ENCODE measurements at regions not wholly inside any gene's neighbourhood (a gene's known extent, or its start where the extent isn't known, plus 50 kb on each side); places are given as distances from the start of the nearest gene placed in this dataset.

DNA sequence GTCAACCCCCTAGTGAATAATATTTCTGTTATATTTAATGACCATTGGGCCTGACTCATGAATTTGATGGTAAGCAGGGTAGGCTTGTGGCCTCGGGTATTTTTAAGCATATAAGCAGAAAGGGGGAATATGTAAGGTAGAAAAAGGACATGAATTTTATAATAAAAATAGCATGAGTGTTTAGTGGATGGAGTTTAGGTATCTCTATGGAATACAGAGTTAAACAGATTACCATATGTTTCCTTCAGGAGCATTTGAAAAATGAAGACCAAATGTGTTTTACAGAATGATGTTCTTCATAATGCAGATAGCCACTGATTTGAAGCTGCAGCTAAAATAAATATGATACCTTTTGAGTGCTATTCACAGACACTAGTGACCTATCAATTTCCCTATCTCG is 191.7 kb upstream of the TSHZ2 start:
- no peaks in the 10 kb centered on the region for H3K9me3 ChIP-seq
- H3K27ac ChIP-seq = no peak overlapping the region
- H3K36me3 ChIP-seq = no peaks in the 10 kb centered on the region
- intact Hi-C loops (cut with DNase I; ENCODE audit: low total_unique reads) = no loop called here
- TF ChIP-seq POLR2AphosphoS5 (IDR thresholded peaks at IDR 0.05) = no peak
- TF ChIP-seq POLR2A (IDR thresholded peaks at IDR 0.05) = no peak
- TF ChIP-seq, protein P1, sequence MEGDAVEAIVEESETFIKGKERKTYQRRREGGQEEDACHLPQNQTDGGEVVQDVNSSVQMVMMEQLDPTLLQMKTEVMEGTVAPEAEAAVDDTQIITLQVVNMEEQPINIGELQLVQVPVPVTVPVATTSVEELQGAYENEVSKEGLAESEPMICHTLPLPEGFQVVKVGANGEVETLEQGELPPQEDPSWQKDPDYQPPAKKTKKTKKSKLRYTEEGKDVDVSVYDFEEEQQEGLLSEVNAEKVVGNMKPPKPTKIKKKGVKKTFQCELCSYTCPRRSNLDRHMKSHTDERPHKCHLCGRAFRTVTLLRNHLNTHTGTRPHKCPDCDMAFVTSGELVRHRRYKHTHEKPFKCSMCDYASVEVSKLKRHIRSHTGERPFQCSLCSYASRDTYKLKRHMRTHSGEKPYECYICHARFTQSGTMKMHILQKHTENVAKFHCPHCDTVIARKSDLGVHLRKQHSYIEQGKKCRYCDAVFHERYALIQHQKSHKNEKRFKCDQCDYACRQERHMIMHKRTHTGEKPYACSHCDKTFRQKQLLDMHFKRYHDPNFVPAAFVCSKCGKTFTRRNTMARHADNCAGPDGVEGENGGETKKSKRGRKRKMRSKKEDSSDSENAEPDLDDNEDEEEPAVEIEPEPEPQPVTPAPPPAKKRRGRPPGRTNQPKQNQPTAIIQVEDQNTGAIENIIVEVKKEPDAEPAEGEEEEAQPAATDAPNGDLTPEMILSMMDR (IDR thresholded peaks at IDR 0.05) = no peak
- TF ChIP-seq EP300 (IDR thresholded peaks at IDR 0.05; ENCODE audit: low read depth) = no peak
- 35 to 55% methylated on average over 2 of the region's 2 CpGs for WGBS, 2 donors (ENCODE audit: low coverage in 1 of 2)
- in situ Hi-C loops (cut with MboI; ENCODE audit: low pct_ligation_motif_present in 1 of 4, low pct_unique_long_range_greater_than_20kb in 1 of 4, low sequenced_read_pairs in 3 of 4) = no loop called here
- no peaks in the 10 kb centered on the region for H3K27me3 ChIP-seq
- H3K4me1 ChIP-seq = no peaks in the 10 kb centered on the region
- H3K4me3 ChIP-seq = no peak overlapping the region
- no peak for DNase-seq

DNA sequence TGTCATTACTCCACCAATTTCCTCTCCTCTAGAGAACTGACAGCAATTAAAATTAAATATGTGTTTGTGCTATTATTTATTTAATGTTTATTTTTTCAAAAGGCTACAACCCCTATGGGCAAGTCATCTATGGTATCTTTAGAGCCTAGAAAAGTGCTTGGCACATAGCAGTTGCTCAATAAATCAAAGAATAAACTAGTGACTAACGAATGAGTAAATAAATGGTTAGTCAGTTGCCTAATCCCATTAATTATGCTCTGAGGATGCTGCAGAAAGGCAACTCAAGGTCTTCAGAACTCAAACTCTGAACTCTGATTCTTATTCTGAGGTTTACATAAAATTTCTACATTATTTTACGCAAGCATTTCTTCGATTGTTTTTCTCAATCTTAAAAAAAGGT is 193.0 kb upstream of the TSHZ2 start:
- Histone ChIP-seq H3K36me3 (no peaks in the 10 kb centered on the region), H3K27ac (no peak overlapping the region), H3K27me3 (no peaks in the 10 kb centered on the region), H3K9me3 (no peaks in the 10 kb centered on the region), H3K4me3 (no peak overlapping the region), H3K4me1 (no peaks in the 10 kb centered on the region)
- intact Hi-C loops (cut with DNase I; ENCODE audit: low total_unique reads) (no loop called here), in situ Hi-C loops (cut with MboI; ENCODE audit: low pct_ligation_motif_present in 1 of 4, low pct_unique_long_range_greater_than_20kb in 1 of 4, low sequenced_read_pairs in 3 of 4) (no loop called here)
- TF ChIP-seq EP300 (IDR thresholded peaks at IDR 0.05; ENCODE audit: low read depth) (no peak), POLR2AphosphoS5 (IDR thresholded peaks at IDR 0.05) (no peak), POLR2A (IDR thresholded peaks at IDR 0.05) (no peak)
- TF ChIP-seq, protein P1 (IDR thresholded peaks at IDR 0.05) = no peak
- DNase-seq = no peak
- WGBS, 2 donors (ENCODE audit: low coverage in 1 of 2) = 70 to 76% methylated on average over 3 of the region's 3 CpGs

GRCh38 chr20:52777171-52777570 is 195.0 kb upstream of the TSHZ2 start:
- H3K27me3 ChIP-seq = no peaks in the 10 kb centered on the region
- in situ Hi-C loops (cut with MboI; ENCODE audit: low pct_ligation_motif_present in 1 of 4, low pct_unique_long_range_greater_than_20kb in 1 of 4, low sequenced_read_pairs in 3 of 4) (no loop called here), intact Hi-C loops (cut with DNase I; ENCODE audit: low total_unique reads) (no loop called here)
- H3K36me3 ChIP-seq = no peaks in the 10 kb centered on the region
- no peak overlapping the region for H3K4me3 ChIP-seq
- 67 to 90% methylated on average over 2 to 4 of the region's 4 CpGs for WGBS, 2 donors (ENCODE audit: low coverage in 1 of 2)
- no peak for DNase-seq
- H3K9me3 ChIP-seq = no peaks in the 10 kb centered on the region
- no peak overlapping the region for H3K27ac ChIP-seq
- no peak for TF ChIP-seq EP300 (IDR thresholded peaks at IDR 0.05; ENCODE audit: low read depth)
- TF ChIP-seq, protein P1 (IDR thresholded peaks at IDR 0.05) = no peak
- no peak for TF ChIP-seq POLR2AphosphoS5 (IDR thresholded peaks at IDR 0.05)
- no peaks in the 10 kb centered on the region for H3K4me1 ChIP-seq

GRCh38 chr20:52775786-52776185 is 196.4 kb upstream of the TSHZ2 start:
- WGBS, 2 donors (ENCODE audit: low coverage in 1 of 2) = 88 to 91% methylated on average over 2 of the region's 2 CpGs

More at GRCh38 chr20:52775786-52776185, 196.4 kb upstream of the TSHZ2 start:
- no peak for TF ChIP-seq POLR2AphosphoS5 (IDR thresholded peaks at IDR 0.05)
- TF ChIP-seq, protein P1 (IDR thresholded peaks at IDR 0.05) = no peak
- no peak for TF ChIP-seq POLR2A (IDR thresholded peaks at IDR 0.05)
- no peak for TF ChIP-seq EP300 (IDR thresholded peaks at IDR 0.05; ENCODE audit: low read depth)
- in situ Hi-C loops (cut with MboI; ENCODE audit: low pct_ligation_motif_present in 1 of 4, low pct_unique_long_range_greater_than_20kb in 1 of 4, low sequenced_read_pairs in 3 of 4) (no loop called here), intact Hi-C loops (cut with DNase I; ENCODE audit: low total_unique reads) (no loop called here)
- Histone ChIP-seq H3K4me3 (no peak overlapping the region), H3K4me1 (no peaks in the 10 kb centered on the region), H3K9me3 (no peaks in the 10 kb centered on the region), H3K36me3 (no peaks in the 10 kb centered on the region), H3K27ac (no peak overlapping the region), H3K27me3 (no peaks in the 10 kb centered on the region)
- no peak for DNase-seq
